Effector CD4-positive, alpha-beta T cell (primary cell): ENCODE measurements at regions not wholly inside any gene's neighbourhood (a gene's known extent, or its start where the extent isn't known, plus 50 kb on each side); places are given as distances from the start of the nearest gene placed in this dataset.

Source experiments
- DNase-seq: peaks from one replicate; pipeline ENCODE4 v3.0.0-alpha.2; 2020

- no peak for DNase-seq
These were observed 133.9 kb downstream of the C9orf50 start for GRCh38 chr9:129486756-129487657.

GRCh38 chr9:129485145-129485774 lies 135.6 kb downstream of the C9orf50 start:
- DNase-seq: no peak

- DNase-seq: no peak
These were observed 136.4 kb downstream of the C9orf50 start for GRCh38 chr9:129484352-129485000.

- no peak for DNase-seq
These were observed 137.2 kb downstream of the C9orf50 start for GRCh38 chr9:129483415-129484351.

- DNase-seq: no peak
These were observed 138.1 kb downstream of the C9orf50 start for GRCh38 chr9:129482521-129483414.

- no peak for DNase-seq
These were observed 138.9 kb downstream of the C9orf50 start for GRCh38 chr9:129481810-129482511.

- DNase-seq: no peak
These were observed 139.5 kb downstream of the C9orf50 start for GRCh38 chr9:129481424-129481809.

- DNase-seq: no peak
These were observed 140.2 kb downstream of the C9orf50 start for GRCh38 chr9:129480745-129481144.

- DNase-seq: no peak
These were observed 140.7 kb downstream of the C9orf50 start for GRCh38 chr9:129480227-129480626.

GRCh38 chr9:129479631-129480011 lies 141.3 kb downstream of the C9orf50 start:
- no peak for DNase-seq

GRCh38 chr9:129478961-129479630 lies 141.8 kb downstream of the C9orf50 start:
- DNase-seq: no peak

GRCh38 chr9:129478461-129478860 lies 142.4 kb downstream of the C9orf50 start:
- no peak for DNase-seq

- no peak for DNase-seq
These were observed 143.9 kb downstream of the C9orf50 start for GRCh38 chr9:129476821-129477611.

GRCh38 chr9:129474740-129475404 lies 146.0 kb downstream of the C9orf50 start:
- no peak for DNase-seq

GRCh38 chr9:129473523-129474244 lies 147.2 kb downstream of the C9orf50 start:
- DNase-seq: no peak

- no peak for DNase-seq
These were observed 148.2 kb downstream of the C9orf50 start for GRCh38 chr9:129472651-129473102.

- DNase-seq: no peak
These were observed 149.5 kb downstream of the C9orf50 start for GRCh38 chr9:129471201-129472019.
